ENCODE measurements at regions not wholly inside any gene's neighbourhood (a gene's known extent, or its start where the extent isn't known, plus 50 kb on each side); places are given as distances from the start of the nearest gene placed in this dataset.

DNA sequence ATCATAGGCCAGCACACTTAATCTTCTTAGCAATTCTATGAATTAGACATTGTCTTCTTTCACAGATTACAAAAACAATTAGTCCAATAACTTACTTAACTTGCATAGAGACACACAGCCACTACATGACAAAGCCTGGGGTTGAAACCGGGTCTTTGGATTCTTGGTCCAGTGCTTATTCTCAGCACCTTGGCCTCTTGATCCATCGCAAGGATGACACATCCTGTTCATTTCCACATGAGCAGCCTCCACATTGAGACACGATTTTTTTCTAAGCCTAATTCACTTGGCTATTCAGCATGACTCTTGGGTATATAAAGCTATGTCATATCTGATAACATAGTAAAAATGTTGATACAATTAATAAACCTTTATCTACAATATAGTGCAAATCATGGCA lies 221.0 kb upstream of the FOXD3 start:
- no peak for TF ChIP-seq CTCF (IDR thresholded peaks at IDR 0.05)
- TF ChIP-seq POLR2A (IDR thresholded peaks at IDR 0.05): no peak

Data from adrenal gland (tissue), 5 donors.